ENCODE measurements at regions not wholly inside any gene's neighbourhood (a gene's known extent, or its start where the extent isn't known, plus 50 kb on each side); places are given as distances from the start of the nearest gene placed in this dataset.

GRCh38 chr3:102733791-102734563 is 299.2 kb downstream of the ZPLD1 start:
- H3K36me3 Mint-ChIP-seq (ENCODE audit: low read depth) = no peaks in the 10 kb centered on the region
- no peak for TF ChIP-seq CTCF (IDR thresholded peaks at IDR 0.05; ENCODE audit: unreplicated experiment in 3 of 3)
- peaks cover 8% of the 10 kb centered on the region for H3K4me1 Mint-ChIP-seq
- H3K27ac Mint-ChIP-seq = peak overlapping the region in 1 of 3 experiments; percentile 12
- H3K9me3 Mint-ChIP-seq = no peaks in the 10 kb centered on the region
- H3K27me3 Mint-ChIP-seq (ENCODE audit: low read depth) = no peaks in the 10 kb centered on the region
- H3K4me3 Mint-ChIP-seq = no peak overlapping the region

- Mint-ChIP-seq H3K27ac (no peak overlapping the region), H3K4me1 (peaks cover 8% of the 10 kb centered on the region), H3K4me3 (no peak overlapping the region), H3K27me3 (ENCODE audit: low read depth) (peaks cover 3% of the 10 kb centered on the region), H3K36me3 (ENCODE audit: low read depth) (no peaks in the 10 kb centered on the region), H3K9me3 (no peaks in the 10 kb centered on the region)
- no peak for TF ChIP-seq CTCF (IDR thresholded peaks at IDR 0.05; ENCODE audit: unreplicated experiment in 3 of 3)
Observed at GRCh38 chr3:102735311-102735710, 300.5 kb downstream of the ZPLD1 start.

GRCh38 chr3:102736288-102736974 is 301.6 kb downstream of the ZPLD1 start:
- no peak overlapping the region for H3K4me3 Mint-ChIP-seq
- no peaks in the 10 kb centered on the region for H3K36me3 Mint-ChIP-seq (ENCODE audit: low read depth)
- no peak for TF ChIP-seq CTCF (IDR thresholded peaks at IDR 0.05; ENCODE audit: unreplicated experiment in 3 of 3)
- no peak overlapping the region for H3K27ac Mint-ChIP-seq
- no peaks in the 10 kb centered on the region for H3K9me3 Mint-ChIP-seq
- H3K27me3 Mint-ChIP-seq (ENCODE audit: low read depth) = peaks cover 3% of the 10 kb centered on the region
- peaks cover 8% of the 10 kb centered on the region for H3K4me1 Mint-ChIP-seq

- H3K9me3 Mint-ChIP-seq = no peaks in the 10 kb centered on the region
- H3K36me3 Mint-ChIP-seq (ENCODE audit: low read depth) = no peaks in the 10 kb centered on the region
- peaks cover 8% of the 10 kb centered on the region for H3K4me1 Mint-ChIP-seq
- no peak overlapping the region for H3K4me3 Mint-ChIP-seq
- peaks cover 3% of the 10 kb centered on the region for H3K27me3 Mint-ChIP-seq (ENCODE audit: low read depth)
- no peak overlapping the region for H3K27ac Mint-ChIP-seq
- TF ChIP-seq CTCF (IDR thresholded peaks at IDR 0.05; ENCODE audit: unreplicated experiment in 3 of 3) = no peak
Observed at GRCh38 chr3:102736975-102737304, 302.1 kb downstream of the ZPLD1 start.

GRCh38 chr3:102737353-102737752 is 302.5 kb downstream of the ZPLD1 start:
- H3K27ac Mint-ChIP-seq = no peak overlapping the region
- H3K4me1 Mint-ChIP-seq = peaks cover 8% of the 10 kb centered on the region
- no peak overlapping the region for H3K4me3 Mint-ChIP-seq
- H3K9me3 Mint-ChIP-seq = no peaks in the 10 kb centered on the region
- no peaks in the 10 kb centered on the region for H3K36me3 Mint-ChIP-seq (ENCODE audit: low read depth)
- H3K27me3 Mint-ChIP-seq (ENCODE audit: low read depth) = peaks cover 3% of the 10 kb centered on the region
- TF ChIP-seq CTCF (IDR thresholded peaks at IDR 0.05; ENCODE audit: unreplicated experiment in 3 of 3) = no peak

- Mint-ChIP-seq H3K9me3 (no peaks in the 10 kb centered on the region), H3K27me3 (ENCODE audit: low read depth) (peaks cover 3% of the 10 kb centered on the region), H3K4me1 (no peaks in the 10 kb centered on the region), H3K27ac (no peak overlapping the region), H3K4me3 (no peak overlapping the region), H3K36me3 (ENCODE audit: low read depth) (no peaks in the 10 kb centered on the region)
- TF ChIP-seq CTCF (IDR thresholded peaks at IDR 0.05; ENCODE audit: unreplicated experiment in 3 of 3) = no peak
Observed at GRCh38 chr3:102741105-102741504, 306.3 kb downstream of the ZPLD1 start.
